Osteocyte (in vitro differentiated cells): ENCODE measurements at regions not wholly inside any gene's neighbourhood (a gene's known extent, or its start where the extent isn't known, plus 50 kb on each side); places are given as distances from the start of the nearest gene placed in this dataset.

ENCODE experiments used
- DNase-seq: peaks from one replicate; pipeline ENCODE4 v3.0.0; 2021; ENCODE audit warnings: mixed read lengths; ENCODE audit not compliant: unreplicated experiment; ENCODE audit errors: extremely low spot score
- H3K27ac Mint-ChIP-seq: one replicate; pipeline ENCODE4 v1.8.0; 2021; ENCODE audit warnings: mild to moderate bottlenecking, mixed read lengths; ENCODE audit not compliant: unreplicated experiment
- H3K27me3 Mint-ChIP-seq: one replicate; pipeline ENCODE4 v1.8.0; 2021; ENCODE audit warnings: mixed read lengths; ENCODE audit not compliant: unreplicated experiment
- H3K36me3 Mint-ChIP-seq: one replicate; pipeline ENCODE4 v1.8.0; 2021; ENCODE audit warnings: mixed read lengths; ENCODE audit not compliant: unreplicated experiment
- H3K4me1 Mint-ChIP-seq: one replicate; pipeline ENCODE4 v1.8.0; 2021; ENCODE audit warnings: mixed read lengths; ENCODE audit not compliant: unreplicated experiment
- H3K4me3 Mint-ChIP-seq: one replicate; pipeline ENCODE4 v1.8.0; 2021; ENCODE audit warnings: mild to moderate bottlenecking, moderate library complexity, mixed read lengths; ENCODE audit not compliant: unreplicated experiment
- H3K9me3 Mint-ChIP-seq: one replicate; pipeline ENCODE4 v1.8.0; 2021; ENCODE audit warnings: mixed read lengths; ENCODE audit not compliant: unreplicated experiment
- TF ChIP-seq, protein P1 (sequence below): fragments of 200-600 bp; sonication (generic); IDR thresholded peaks from 2 replicates; pipeline ENCODE4 v1.5.0; 2021; ENCODE audit warnings: antibody characterized with exemption, mild to moderate bottlenecking, moderate library complexity

DNA sequence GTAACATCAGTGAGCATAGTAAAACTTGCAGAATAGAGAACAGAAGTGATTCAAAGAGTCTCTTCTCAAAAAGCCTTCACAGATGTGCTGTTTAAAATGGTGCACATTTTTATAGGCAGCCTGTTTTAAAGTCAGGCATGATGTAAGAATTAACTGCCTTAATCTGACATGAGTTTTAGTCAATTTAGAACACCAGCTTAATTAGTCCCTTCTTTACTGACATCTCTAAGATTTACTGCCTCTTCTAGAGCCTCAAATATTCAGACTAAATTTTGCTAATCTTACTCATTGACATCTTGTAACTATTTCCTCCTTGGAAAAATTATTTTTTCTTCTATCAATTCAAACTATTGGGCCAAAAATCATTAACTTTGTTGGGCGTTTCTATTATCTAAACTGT lies 782.5 kb downstream of the C12orf50 start:
- H3K4me3 Mint-ChIP-seq: no peak overlapping the region
- peaks cover 4% of the 10 kb centered on the region for H3K9me3 Mint-ChIP-seq
- H3K27ac Mint-ChIP-seq: no peak overlapping the region
- peaks cover 28% of the 10 kb centered on the region for H3K27me3 Mint-ChIP-seq
- H3K4me1 Mint-ChIP-seq: peaks cover 13% of the 10 kb centered on the region
- DNase-seq: no peak
- TF ChIP-seq, protein P1, sequence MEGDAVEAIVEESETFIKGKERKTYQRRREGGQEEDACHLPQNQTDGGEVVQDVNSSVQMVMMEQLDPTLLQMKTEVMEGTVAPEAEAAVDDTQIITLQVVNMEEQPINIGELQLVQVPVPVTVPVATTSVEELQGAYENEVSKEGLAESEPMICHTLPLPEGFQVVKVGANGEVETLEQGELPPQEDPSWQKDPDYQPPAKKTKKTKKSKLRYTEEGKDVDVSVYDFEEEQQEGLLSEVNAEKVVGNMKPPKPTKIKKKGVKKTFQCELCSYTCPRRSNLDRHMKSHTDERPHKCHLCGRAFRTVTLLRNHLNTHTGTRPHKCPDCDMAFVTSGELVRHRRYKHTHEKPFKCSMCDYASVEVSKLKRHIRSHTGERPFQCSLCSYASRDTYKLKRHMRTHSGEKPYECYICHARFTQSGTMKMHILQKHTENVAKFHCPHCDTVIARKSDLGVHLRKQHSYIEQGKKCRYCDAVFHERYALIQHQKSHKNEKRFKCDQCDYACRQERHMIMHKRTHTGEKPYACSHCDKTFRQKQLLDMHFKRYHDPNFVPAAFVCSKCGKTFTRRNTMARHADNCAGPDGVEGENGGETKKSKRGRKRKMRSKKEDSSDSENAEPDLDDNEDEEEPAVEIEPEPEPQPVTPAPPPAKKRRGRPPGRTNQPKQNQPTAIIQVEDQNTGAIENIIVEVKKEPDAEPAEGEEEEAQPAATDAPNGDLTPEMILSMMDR: no peak
- H3K36me3 Mint-ChIP-seq: no peaks in the 10 kb centered on the region

DNA sequence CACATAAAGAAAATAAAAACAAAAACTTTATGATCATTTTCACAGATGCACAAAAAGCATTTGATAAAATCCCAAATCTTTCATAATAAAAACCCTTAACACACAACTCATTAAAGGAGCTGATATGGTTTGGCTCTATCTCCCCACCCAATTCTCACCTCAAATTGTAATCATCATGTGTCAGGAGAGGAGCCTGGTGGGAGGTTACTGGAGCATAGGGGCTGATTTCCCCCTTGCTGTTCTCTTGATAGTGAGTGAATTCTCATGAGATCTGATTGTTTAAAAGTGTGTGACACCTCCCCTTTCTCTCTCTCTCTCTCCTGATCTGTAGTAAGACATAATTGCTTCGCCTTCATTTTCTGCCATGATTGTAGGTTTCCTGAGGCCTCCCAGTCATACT lies 790.7 kb downstream of the C12orf50 start:
- TF ChIP-seq, protein P1: no peak
- peaks cover 10% of the 10 kb centered on the region for H3K27me3 Mint-ChIP-seq
- DNase-seq: no peak
- no peak overlapping the region for H3K27ac Mint-ChIP-seq
- H3K4me1 Mint-ChIP-seq: peaks cover 7% of the 10 kb centered on the region
- H3K36me3 Mint-ChIP-seq: no peaks in the 10 kb centered on the region
- H3K4me3 Mint-ChIP-seq: no peak overlapping the region
- no peaks in the 10 kb centered on the region for H3K9me3 Mint-ChIP-seq

DNA sequence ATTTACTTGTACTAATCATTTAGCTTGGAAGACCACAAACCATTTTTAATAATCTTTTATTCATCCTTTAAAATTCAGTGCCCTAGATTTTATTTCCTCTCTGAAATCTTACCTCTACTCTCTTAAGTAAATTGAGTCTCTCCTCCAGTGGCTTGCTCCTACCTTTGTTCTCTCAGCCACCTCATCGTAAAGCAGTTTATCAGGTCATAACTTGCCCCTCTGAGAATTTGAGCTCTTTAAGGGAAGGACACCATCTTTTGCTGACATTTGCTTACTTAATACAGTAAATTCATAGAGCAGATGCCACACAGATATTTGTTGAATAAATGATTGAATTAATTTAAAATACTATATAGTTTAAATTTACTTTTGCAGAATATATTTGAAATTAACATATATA lies 794.3 kb downstream of the C12orf50 start:
- Mint-ChIP-seq H3K9me3 (no peaks in the 10 kb centered on the region), H3K4me1 (peaks cover 4% of the 10 kb centered on the region), H3K27me3 (peaks cover 4% of the 10 kb centered on the region), H3K27ac (no peak overlapping the region), H3K4me3 (no peak overlapping the region), H3K36me3 (no peaks in the 10 kb centered on the region)
- DNase-seq: no peak
- TF ChIP-seq, protein P1: no peak

DNA sequence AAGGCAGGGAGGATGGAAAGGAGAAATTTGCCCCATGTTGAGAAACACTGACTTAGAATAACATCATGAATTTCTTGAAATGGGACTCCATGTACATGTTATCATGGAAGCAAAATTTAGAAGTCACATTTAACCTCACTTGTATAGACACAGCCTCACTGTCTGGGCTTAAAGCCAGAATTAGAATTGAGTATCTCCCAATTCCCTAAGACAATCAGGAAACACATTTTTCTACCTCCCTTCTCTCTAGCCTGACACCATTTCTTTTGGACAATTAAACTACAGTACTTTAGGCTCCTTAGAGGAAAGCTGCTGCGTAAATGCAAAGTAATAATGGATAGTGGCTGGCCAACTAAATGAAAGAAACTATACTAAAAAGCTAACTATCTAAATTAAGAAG lies 795.5 kb downstream of the C12orf50 start:
- peaks cover 8% of the 10 kb centered on the region for H3K27me3 Mint-ChIP-seq
- H3K4me3 Mint-ChIP-seq: no peak overlapping the region
- TF ChIP-seq, protein P1: no peak
- no peaks in the 10 kb centered on the region for H3K36me3 Mint-ChIP-seq
- no peak for DNase-seq
- H3K4me1 Mint-ChIP-seq: peaks cover 4% of the 10 kb centered on the region
- no peaks in the 10 kb centered on the region for H3K9me3 Mint-ChIP-seq
- no peak overlapping the region for H3K27ac Mint-ChIP-seq

DNA sequence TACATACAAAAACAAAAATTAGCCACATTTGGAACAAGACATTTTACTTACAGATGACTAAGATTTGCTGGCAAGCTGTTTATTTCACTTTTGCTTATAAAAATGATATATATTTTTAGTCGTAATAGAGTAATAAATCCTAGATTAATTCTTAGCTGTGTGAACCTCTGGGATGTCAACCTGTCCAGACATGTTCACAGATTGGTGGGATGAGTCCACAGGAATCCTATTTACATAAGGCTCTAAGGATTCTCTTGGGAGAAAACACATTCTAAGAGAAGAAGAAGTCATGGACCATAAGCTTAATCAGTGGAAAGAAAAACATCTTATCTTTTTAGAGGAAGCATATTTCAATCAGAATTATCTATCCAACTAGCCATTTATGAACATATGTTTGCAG lies 797.4 kb downstream of the C12orf50 start:
- no peak overlapping the region for H3K4me3 Mint-ChIP-seq
- H3K36me3 Mint-ChIP-seq: no peaks in the 10 kb centered on the region
- peaks cover 4% of the 10 kb centered on the region for H3K4me1 Mint-ChIP-seq
- no peaks in the 10 kb centered on the region for H3K9me3 Mint-ChIP-seq
- no peak for DNase-seq
- peaks cover 8% of the 10 kb centered on the region for H3K27me3 Mint-ChIP-seq
- no peak overlapping the region for H3K27ac Mint-ChIP-seq
- TF ChIP-seq, protein P1: no peak
